ENCODE measurements at regions not wholly inside any gene's neighbourhood (a gene's known extent, or its start where the extent isn't known, plus 50 kb on each side); places are given as distances from the start of the nearest gene placed in this dataset.

- Histone ChIP-seq H3K9me3 (no peaks in the 10 kb centered on the region), H3K27me3 (replicated peaks; ENCODE audit: insufficient read depth) (no peaks in the 10 kb centered on the region), H3K27ac (peak overlapping the region in 1 of 2 donors; percentile 49), H3K4me1 (ENCODE audit: control insufficient read depth in 1 of 2, low read depth in 2 of 2) (peaks cover 42 to 74% of the 10 kb centered on the region in 2 donors), H3K4me3 (no peak overlapping the region), H3K36me3 (no peaks in the 10 kb centered on the region)
- ATAC-seq (ENCODE audit: insufficient number of reproducible peaks, low FRiP score, low read depth), result no peak
- no peak for DNase-seq (ENCODE audit: low spot score)
- TF ChIP-seq, protein P1, sequence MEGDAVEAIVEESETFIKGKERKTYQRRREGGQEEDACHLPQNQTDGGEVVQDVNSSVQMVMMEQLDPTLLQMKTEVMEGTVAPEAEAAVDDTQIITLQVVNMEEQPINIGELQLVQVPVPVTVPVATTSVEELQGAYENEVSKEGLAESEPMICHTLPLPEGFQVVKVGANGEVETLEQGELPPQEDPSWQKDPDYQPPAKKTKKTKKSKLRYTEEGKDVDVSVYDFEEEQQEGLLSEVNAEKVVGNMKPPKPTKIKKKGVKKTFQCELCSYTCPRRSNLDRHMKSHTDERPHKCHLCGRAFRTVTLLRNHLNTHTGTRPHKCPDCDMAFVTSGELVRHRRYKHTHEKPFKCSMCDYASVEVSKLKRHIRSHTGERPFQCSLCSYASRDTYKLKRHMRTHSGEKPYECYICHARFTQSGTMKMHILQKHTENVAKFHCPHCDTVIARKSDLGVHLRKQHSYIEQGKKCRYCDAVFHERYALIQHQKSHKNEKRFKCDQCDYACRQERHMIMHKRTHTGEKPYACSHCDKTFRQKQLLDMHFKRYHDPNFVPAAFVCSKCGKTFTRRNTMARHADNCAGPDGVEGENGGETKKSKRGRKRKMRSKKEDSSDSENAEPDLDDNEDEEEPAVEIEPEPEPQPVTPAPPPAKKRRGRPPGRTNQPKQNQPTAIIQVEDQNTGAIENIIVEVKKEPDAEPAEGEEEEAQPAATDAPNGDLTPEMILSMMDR (IDR thresholded peaks at IDR 0.05), result no peak
Observed at GRCh38 chr7:116445447-116446211, 53.9 kb upstream of the CAV2 start.

DNA sequence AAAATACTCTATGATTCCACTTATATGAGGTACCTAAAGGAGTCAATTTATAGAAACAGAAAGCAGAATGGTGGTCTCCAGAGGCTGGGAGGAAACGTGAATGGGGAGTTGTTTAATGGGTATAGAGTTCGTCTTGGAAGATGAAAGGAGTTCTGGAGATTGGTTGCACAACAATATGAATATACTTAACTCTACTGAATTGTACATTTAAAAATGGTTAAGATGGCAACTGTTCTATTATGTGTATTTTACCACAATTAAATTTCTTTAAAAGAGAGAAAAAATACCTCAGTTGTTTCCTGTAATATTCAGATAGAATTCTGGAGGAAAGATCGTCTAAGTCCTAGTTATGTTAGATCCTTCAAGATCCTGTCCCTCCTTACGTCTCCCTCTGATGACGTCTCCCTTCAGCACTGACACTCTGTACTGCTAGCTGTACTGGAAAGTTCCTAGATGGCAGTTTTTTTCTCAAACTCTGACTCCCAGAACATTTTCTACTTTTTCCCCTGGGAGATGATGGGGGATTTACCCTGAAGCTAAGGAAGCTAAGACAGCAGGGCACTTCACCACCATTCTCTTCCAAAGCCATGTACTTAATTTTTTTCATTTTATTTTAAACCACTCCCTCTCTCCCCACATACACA, 53.2 kb upstream of the CAV2 start:
- Histone ChIP-seq H3K4me3 (peak overlapping the region; percentile 14), H3K4me1 (ENCODE audit: control insufficient read depth in 1 of 2, low read depth in 2 of 2) (peaks cover 35 to 67% of the 10 kb centered on the region in 2 donors), H3K27ac (peak overlapping the region; percentile 22 to 49), H3K9me3 (no peaks in the 10 kb centered on the region), H3K36me3 (no peaks in the 10 kb centered on the region), H3K27me3 (replicated peaks; ENCODE audit: insufficient read depth) (no peaks in the 10 kb centered on the region)
- ATAC-seq (ENCODE audit: insufficient number of reproducible peaks, low FRiP score, low read depth) (peak; percentile 38), DNase-seq (ENCODE audit: low spot score) (peak; percentile 11)
- TF ChIP-seq, protein P1 (IDR thresholded peaks at IDR 0.05), result no peak

DNA sequence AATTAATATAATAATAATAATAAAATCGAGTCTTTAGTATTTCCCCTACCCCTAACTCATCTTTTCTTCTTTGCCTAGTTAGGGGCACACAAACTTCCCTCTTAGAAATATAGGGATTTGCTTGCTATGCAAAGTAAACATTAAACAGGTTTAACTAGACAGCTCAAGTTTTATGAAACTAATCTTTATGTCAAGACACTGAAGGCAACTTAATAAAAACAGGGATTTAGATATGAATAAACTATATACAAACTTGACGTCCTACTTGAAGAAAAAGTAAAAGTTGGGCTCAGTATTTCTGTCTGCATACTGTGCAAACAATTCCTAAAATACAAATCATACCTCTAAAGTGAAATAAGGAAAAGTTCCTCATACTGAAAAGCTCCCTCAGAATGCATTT, 52.1 kb upstream of the CAV2 start:
- ATAC-seq (ENCODE audit: insufficient number of reproducible peaks, low FRiP score, low read depth), result no peak

DNA sequence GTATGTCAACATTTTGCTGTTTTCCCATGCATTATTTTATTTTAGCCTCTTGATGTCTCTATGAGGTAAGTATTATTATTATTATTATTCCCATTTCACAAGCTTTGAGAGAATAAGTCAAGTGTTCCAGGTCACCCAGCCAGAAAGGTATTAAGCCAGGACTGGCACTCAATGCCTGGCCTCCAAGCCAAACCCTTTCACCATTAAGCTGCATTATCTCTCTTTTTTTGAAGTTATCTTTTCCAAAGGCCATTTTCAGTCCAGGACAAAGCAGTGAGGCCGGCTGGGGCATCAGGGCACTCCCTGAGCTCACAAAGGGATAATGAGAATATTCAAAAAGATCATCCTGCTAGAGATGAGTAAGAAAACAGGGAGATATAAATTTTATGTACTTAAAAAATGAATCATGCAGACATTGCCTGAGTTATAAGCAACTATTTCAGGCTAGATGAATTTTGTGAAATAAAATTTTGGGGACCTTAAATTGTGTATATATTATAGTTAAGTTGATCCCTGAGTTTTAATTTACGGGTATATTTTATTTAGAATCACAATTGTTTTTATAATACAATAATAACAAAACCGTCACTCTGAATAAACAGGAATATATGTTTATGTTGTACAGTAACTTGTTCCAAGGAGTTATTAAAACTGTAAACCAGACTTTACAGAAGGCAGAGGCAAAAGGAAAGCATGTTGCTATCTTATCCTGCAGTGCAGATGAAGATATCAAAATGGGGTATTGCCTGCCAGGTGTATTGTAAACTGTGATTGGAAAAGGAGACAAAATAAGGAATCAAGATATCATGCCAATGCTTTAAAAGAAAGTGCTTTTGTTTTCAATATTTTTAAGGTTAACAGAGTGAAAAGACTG, 51.3 kb upstream of the CAV2 start:
- Histone ChIP-seq H3K27ac (peak overlapping the region in 1 of 2 donors; percentile 52), H3K4me3 (no peak overlapping the region), H3K9me3 (no peaks in the 10 kb centered on the region), H3K36me3 (no peaks in the 10 kb centered on the region), H3K4me1 (ENCODE audit: control insufficient read depth in 1 of 2, low read depth in 2 of 2) (peaks cover 22 to 57% of the 10 kb centered on the region in 2 donors), H3K27me3 (replicated peaks; ENCODE audit: insufficient read depth) (no peaks in the 10 kb centered on the region)
- DNase-seq (ENCODE audit: low spot score), result no peak
- TF ChIP-seq, protein P1 (IDR thresholded peaks at IDR 0.05), result no peak
- ATAC-seq (ENCODE audit: insufficient number of reproducible peaks, low FRiP score, low read depth), result no peak

More for the DNA sequence above, 52.1 kb upstream of the CAV2 start:
- H3K36me3 ChIP-seq, result no peaks in the 10 kb centered on the region
- H3K4me3 ChIP-seq, result no peak overlapping the region
- TF ChIP-seq, protein P1 (IDR thresholded peaks at IDR 0.05), result no peak
- no peaks in the 10 kb centered on the region for H3K9me3 ChIP-seq
- H3K4me1 ChIP-seq (ENCODE audit: control insufficient read depth in 1 of 2, low read depth in 2 of 2), result peaks cover 27 to 64% of the 10 kb centered on the region in 2 donors
- no peaks in the 10 kb centered on the region for H3K27me3 ChIP-seq (replicated peaks; ENCODE audit: insufficient read depth)
- DNase-seq (ENCODE audit: low spot score), result no peak
- H3K27ac ChIP-seq, result peak overlapping the region in 1 of 2 donors; percentile 52

DNA sequence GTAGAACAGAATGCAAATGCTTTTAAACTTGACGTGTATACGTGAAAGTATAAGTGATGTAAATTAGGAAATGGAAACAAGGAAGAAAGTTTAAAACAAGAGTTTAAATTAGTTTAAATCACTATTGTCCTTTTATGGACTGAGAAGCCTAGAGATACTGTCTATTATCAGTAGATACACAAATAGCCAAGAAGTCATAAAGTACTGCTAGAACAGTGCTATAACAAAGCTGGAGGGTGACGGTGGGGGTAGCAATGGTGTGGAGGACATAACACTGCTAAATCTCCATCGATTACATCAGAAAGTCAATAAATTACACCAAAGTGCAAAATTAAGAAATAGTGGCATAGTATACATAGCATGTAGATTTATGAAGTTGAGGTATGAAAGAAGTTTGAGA, 50.1 kb upstream of the CAV2 start:
- Histone ChIP-seq H3K27me3 (replicated peaks; ENCODE audit: insufficient read depth) (no peaks in the 10 kb centered on the region), H3K36me3 (no peaks in the 10 kb centered on the region), H3K4me3 (no peak overlapping the region), H3K4me1 (ENCODE audit: control insufficient read depth in 1 of 2, low read depth in 2 of 2) (peaks cover 18 to 50% of the 10 kb centered on the region in 2 donors), H3K9me3 (no peaks in the 10 kb centered on the region), H3K27ac (peak overlapping the region in 1 of 2 donors; percentile 14)
- ATAC-seq (ENCODE audit: insufficient number of reproducible peaks, low FRiP score, low read depth) (no peak), DNase-seq (ENCODE audit: low spot score) (no peak)
- TF ChIP-seq, protein P1 (IDR thresholded peaks at IDR 0.05), result no peak
